Prostate gland (tissue), 2 donors: ENCODE measurements at regions not wholly inside any gene's neighbourhood (a gene's known extent, or its start where the extent isn't known, plus 50 kb on each side); places are given as distances from the start of the nearest gene placed in this dataset.

Source experiments
- DNase-seq: peaks from one replicate; pipeline ENCODE4 v3.0.0-alpha.2; 2019; ENCODE audit warnings: low spot score
- H3K27ac ChIP-seq, 2 donors: fragments of 200-600 bp; sonication (generic); 2 replicates each; pipeline ENCODE4 v1.5.1; 2017 to 2019
- H3K27me3 ChIP-seq: fragments of 200-600 bp; sonication (generic); replicated peaks from 2 replicates; pipeline ENCODE4 v1.5.1; 2019; ENCODE audit not compliant: insufficient read depth
- H3K36me3 ChIP-seq, 2 donors: fragments of 200-600 bp; sonication (generic); 1 replicate in 1 of 2; 2 replicates in 1 of 2; pipeline versions ENCODE4 v1.5.1 to v1.8.1; 2017 to 2019
- H3K4me1 ChIP-seq: fragments of 200-600 bp; sonication (generic); replicated peaks from 2 replicates; pipeline ENCODE4 v1.5.1; 2019
- H3K4me3 ChIP-seq, 2 donors: fragments of 200-600 bp; sonication (generic); 2 replicates each; pipeline ENCODE4 v1.5.1; 2017 to 2019
- H3K9me3 ChIP-seq: fragments of 200-600 bp; sonication (generic); 2 replicates; pipeline ENCODE4 v1.5.1; 2017
- POLR2A ChIP-seq: fragments of 450-650 bp; IDR thresholded peaks from one replicate; pipeline ENCODE4 v1.6.1; 2016; ENCODE audit warnings: antibody characterized with exemption, mild to moderate bottlenecking
- POLR2AphosphoS5 ChIP-seq: sonication (generic); formaldehyde crosslinking; IDR thresholded peaks from one replicate; pipeline ENCODE4 v1.6.1; 2017; ENCODE audit warnings: antibody characterized with exemption
- WGBS: methylation state at CpG from one replicate; pipeline ENCODE4 v1.1.5; 2018; 5-methylcytosine and 5-hydroxymethylcytosine counted together
- intact Hi-C: fragments of 100-400 bp; cut with DNase I; formaldehyde crosslinking; loops from one replicate; pipeline ENCODE4 v1.14.2; 2022
- TF ChIP-seq, protein P1 (sequence below), 4 experiments: fragments of 200-600 bp in 2 of 4; fragments of 450-650 bp in 2 of 4; sonication (generic) in 2 of 4; IDR thresholded peaks; 1 replicate in 3 of 4; 2 replicates in 1 of 4; pipeline ENCODE4 v1.5.1; 2016 to 2019; ENCODE audit warnings: antibody characterized with exemption in 4 of 4, mild to moderate bottlenecking in 2 of 4, moderate library complexity in 2 of 4

GRCh38 chr5:124677374-124678351, 68.8 kb downstream of the ZNF608 start:
- intact Hi-C loops: no loop called here
- Histone ChIP-seq H3K27ac (peak overlapping the region; percentile 35 to 62), H3K27me3 (no peaks in the 10 kb centered on the region), H3K9me3 (no peaks in the 10 kb centered on the region), H3K36me3 (no peaks in the 10 kb centered on the region), H3K4me1 (peaks cover 26% of the 10 kb centered on the region), H3K4me3 (no peak overlapping the region)
- no peak for DNase-seq
- TF ChIP-seq POLR2A (no peak), POLR2AphosphoS5 (no peak)
- TF ChIP-seq, protein P1, sequence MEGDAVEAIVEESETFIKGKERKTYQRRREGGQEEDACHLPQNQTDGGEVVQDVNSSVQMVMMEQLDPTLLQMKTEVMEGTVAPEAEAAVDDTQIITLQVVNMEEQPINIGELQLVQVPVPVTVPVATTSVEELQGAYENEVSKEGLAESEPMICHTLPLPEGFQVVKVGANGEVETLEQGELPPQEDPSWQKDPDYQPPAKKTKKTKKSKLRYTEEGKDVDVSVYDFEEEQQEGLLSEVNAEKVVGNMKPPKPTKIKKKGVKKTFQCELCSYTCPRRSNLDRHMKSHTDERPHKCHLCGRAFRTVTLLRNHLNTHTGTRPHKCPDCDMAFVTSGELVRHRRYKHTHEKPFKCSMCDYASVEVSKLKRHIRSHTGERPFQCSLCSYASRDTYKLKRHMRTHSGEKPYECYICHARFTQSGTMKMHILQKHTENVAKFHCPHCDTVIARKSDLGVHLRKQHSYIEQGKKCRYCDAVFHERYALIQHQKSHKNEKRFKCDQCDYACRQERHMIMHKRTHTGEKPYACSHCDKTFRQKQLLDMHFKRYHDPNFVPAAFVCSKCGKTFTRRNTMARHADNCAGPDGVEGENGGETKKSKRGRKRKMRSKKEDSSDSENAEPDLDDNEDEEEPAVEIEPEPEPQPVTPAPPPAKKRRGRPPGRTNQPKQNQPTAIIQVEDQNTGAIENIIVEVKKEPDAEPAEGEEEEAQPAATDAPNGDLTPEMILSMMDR (IDR thresholded peaks at IDR 0.05): no peak
- WGBS: 40% methylated on average over 9 of the region's 9 CpGs

- intact Hi-C loops: no loop called here
- Histone ChIP-seq H3K9me3 (no peaks in the 10 kb centered on the region), H3K4me3 (no peak overlapping the region), H3K27me3 (no peaks in the 10 kb centered on the region), H3K4me1 (peaks cover 26% of the 10 kb centered on the region), H3K27ac (peak overlapping the region in 1 of 2 donors; percentile 45), H3K36me3 (no peaks in the 10 kb centered on the region)
- TF ChIP-seq POLR2AphosphoS5 (no peak), POLR2A (no peak)
- TF ChIP-seq, protein P1 (IDR thresholded peaks at IDR 0.05): no peak
- no peak for DNase-seq
- 41% methylated on average over 6 of the region's 6 CpGs for WGBS
These were observed 70.2 kb downstream of the ZNF608 start for GRCh38 chr5:124675931-124676846.

DNA sequence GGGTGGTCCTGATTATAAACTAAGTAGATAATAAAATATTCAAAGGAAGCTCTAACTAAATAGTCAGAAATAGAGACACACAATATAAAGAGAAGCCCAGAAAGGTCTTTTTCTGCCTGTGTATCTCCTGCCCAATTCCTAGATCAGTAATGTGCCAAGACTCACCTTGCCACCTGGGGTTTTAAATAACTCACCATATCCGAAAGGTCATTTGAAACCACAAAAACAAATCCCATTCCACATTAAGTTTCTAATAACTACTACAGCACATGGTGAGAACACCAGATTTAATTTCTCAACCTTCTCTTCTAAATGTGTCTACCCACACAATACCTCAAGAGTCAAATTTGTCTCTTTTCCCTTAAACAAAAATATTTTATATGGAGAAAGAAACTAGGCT, 75.2 kb downstream of the ZNF608 start:
- Histone ChIP-seq H3K27me3 (no peaks in the 10 kb centered on the region), H3K27ac (peak overlapping the region in 1 of 2 donors; percentile 31), H3K36me3 (no peaks in the 10 kb centered on the region), H3K4me3 (no peak overlapping the region), H3K9me3 (no peaks in the 10 kb centered on the region), H3K4me1 (peaks cover 5% of the 10 kb centered on the region)
- TF ChIP-seq, protein P1 (IDR thresholded peaks at IDR 0.05): no peak
- no peak for TF ChIP-seq POLR2A
- no peak for TF ChIP-seq POLR2AphosphoS5
- intact Hi-C loops: no loop called here
- 70% methylated on average over 1 of the region's 1 CpG for WGBS
- no peak for DNase-seq

- TF ChIP-seq, protein P1 (IDR thresholded peaks at IDR 0.05): no peak
- peak; percentile 21 for TF ChIP-seq POLR2AphosphoS5
- TF ChIP-seq POLR2A: no peak
- H3K9me3 ChIP-seq: no peaks in the 10 kb centered on the region
- no peaks in the 10 kb centered on the region for H3K27me3 ChIP-seq
- H3K36me3 ChIP-seq: no peaks in the 10 kb centered on the region
- H3K4me1 ChIP-seq: peaks cover 5% of the 10 kb centered on the region
- 30% methylated on average over 3 of the region's 3 CpGs for WGBS
- H3K27ac ChIP-seq: peak overlapping the region in 1 of 2 donors; percentile 31
- DNase-seq: no peak
- intact Hi-C loops: no loop called here
- no peak overlapping the region for H3K4me3 ChIP-seq
These were observed 75.7 kb downstream of the ZNF608 start for GRCh38 chr5:124670722-124671184.
